CD4-positive, alpha-beta T cell (primary cell): ENCODE measurements at regions not wholly inside any gene's neighbourhood (a gene's known extent, or its start where the extent isn't known, plus 50 kb on each side); places are given as distances from the start of the nearest gene placed in this dataset.
"Not testable (repeated sequence)": the region's sequence is repeated elsewhere in the genome, so short reads cannot be mapped to it uniquely, and the experiment has no call there.

Experiments used
- ATAC-seq: fragments of 200-7000 bp; cut with Tn5 transposase; one replicate; pipeline ENCODE4 v1.10.0; 2022; ENCODE audit warnings: mild to moderate bottlenecking; ENCODE audit not compliant: poor library complexity
- CTCF ChIA-PET: fragments of 350-600 bp; sonication (Branson Sonifier 250); formaldehyde crosslinking; loops from one replicate; lab custom pipeline; 2021; ENCODE audit warnings: antibody characterized with exemption, inconsistent platforms; lab: Charles Lee
- POLR2A ChIA-PET: fragments of 350-600 bp; sonication (Branson Sonifier 250); formaldehyde crosslinking; loops from one replicate; lab custom pipeline; 2021; ENCODE audit warnings: antibody characterized with exemption, inconsistent platforms; lab: Charles Lee
- DNase-seq, 14 experiments: peaks; one replicate each; pipeline ENCODE4 v3.0.0-alpha.2; 2013 to 2020; ENCODE audit warnings: mixed read lengths in 2 of 14
- H3K27ac ChIP-seq, 2 donors: one replicate each; pipeline versions ENCODE4 v1.5.1 to v1.7.0; 2013; ENCODE audit warnings: low read length in 2 of 2, low read depth in 1 of 2, mild to moderate bottlenecking in 1 of 2
- H3K27me3 ChIP-seq, 2 experiments: 1 replicate in 1 of 2; 2 replicates in 1 of 2; pipeline versions ENCODE4 v1.6.1 to v1.7.0; 2013; ENCODE audit warnings: low read length in 2 of 2, control low read depth in 1 of 2, mild to moderate bottlenecking in 1 of 2, moderate library complexity in 1 of 2; ENCODE audit not compliant: insufficient read depth in 2 of 2, control insufficient read depth in 1 of 2
- H3K36me3 ChIP-seq: one replicate; pipeline ENCODE4 v1.6.1; 2013; ENCODE audit warnings: low read length, control low read depth; ENCODE audit not compliant: insufficient read depth
- H3K4me1 ChIP-seq: one replicate; pipeline ENCODE4 v1.6.1; 2013; ENCODE audit warnings: low read length, control low read depth; ENCODE audit not compliant: insufficient read depth
- H3K4me3 ChIP-seq: one replicate; pipeline ENCODE4 v1.5.1; 2013; ENCODE audit warnings: mild to moderate bottlenecking, low read length, moderate library complexity
- H3K9me3 ChIP-seq, 2 experiments: 1 replicate in 1 of 2; 2 replicates in 1 of 2; pipeline versions ENCODE4 v1.6.1 to v1.7.0; 2013; ENCODE audit warnings: low read length in 2 of 2, mild to moderate bottlenecking in 2 of 2, control low read depth in 1 of 2, moderate library complexity in 1 of 2; ENCODE audit not compliant: control insufficient read depth in 1 of 2, insufficient read depth in 1 of 2
- H3K27ac Mint-ChIP-seq: one replicate; pipeline ENCODE4 v1.8.0; 2020; ENCODE audit warnings: mixed read lengths
- H3K27me3 Mint-ChIP-seq: one replicate; pipeline ENCODE4 v1.8.0; 2021; ENCODE audit warnings: mixed read lengths
- H3K36me3 Mint-ChIP-seq: one replicate; pipeline ENCODE4 v1.8.0; 2021; ENCODE audit warnings: low read depth, mixed read lengths
- H3K4me1 Mint-ChIP-seq: one replicate; pipeline ENCODE4 v1.8.0; 2021; ENCODE audit warnings: low read depth, mixed read lengths
- H3K4me3 Mint-ChIP-seq: one replicate; pipeline ENCODE4 v1.8.0; 2020; ENCODE audit warnings: mild to moderate bottlenecking, mixed read lengths
- H3K9me3 Mint-ChIP-seq: one replicate; pipeline ENCODE4 v1.8.0; 2020; ENCODE audit warnings: mixed read lengths
- CTCF ChIP-seq: fragments of 200-600 bp; IDR thresholded peaks from one replicate; pipeline ENCODE4 v1.8.0; 2022; ENCODE audit warnings: antibody characterized with exemption, mild to moderate bottlenecking
- intact Hi-C, 2 experiments: fragments of 100-400 bp; cut with DNase I in 1 of 2; cut with micrococcal nuclease in 1 of 2; formaldehyde crosslinking; loops; one replicate each; pipeline versions ENCODE4 v1.15.1 to v1.9.0; 2023 to 2025; cut with DNase I, micrococcal nuclease

- Histone ChIP-seq H3K4me1 (no peaks in the 10 kb centered on the region), H3K4me3 (no peak overlapping the region), H3K9me3 (peaks cover 0 to 4% of the 10 kb centered on the region in 2 experiments), H3K27me3 (no peaks in the 10 kb centered on the region), H3K36me3 (no peaks in the 10 kb centered on the region), H3K27ac (no peak overlapping the region)
- no peaks in the 10 kb centered on the region for H3K36me3 Mint-ChIP-seq
- ChIA-PET CTCF (no interaction called here), POLR2A (no interaction called here)
- ATAC-seq, result no peak
- intact Hi-C loops, result no loop called here
- H3K27ac Mint-ChIP-seq, result no peak overlapping the region
- H3K9me3 Mint-ChIP-seq, result no peaks in the 10 kb centered on the region
- DNase-seq, result no peak
- no peak for TF ChIP-seq CTCF
- H3K4me3 Mint-ChIP-seq, result no peak overlapping the region
- H3K4me1 Mint-ChIP-seq, result no peaks in the 10 kb centered on the region
- H3K27me3 Mint-ChIP-seq, result no peaks in the 10 kb centered on the region
Measured at GRCh38 chr15:77895742-77896141, 181.8 kb downstream of the TBC1D2B start.

- not testable (repeated sequence) for H3K36me3 ChIP-seq, H3K4me1 ChIP-seq, ATAC-seq
Measured at GRCh38 chr15:77895145-77895544, 182.4 kb downstream of the TBC1D2B start.

GRCh38 chr15:77893671-77894640, 183.6 kb downstream of the TBC1D2B start:
- H3K27me3 Mint-ChIP-seq, CTCF ChIA-PET, H3K27ac ChIP-seq, H3K27me3 ChIP-seq, ATAC-seq, H3K36me3 Mint-ChIP-seq, intact Hi-C loops, H3K4me3 Mint-ChIP-seq, H3K9me3 Mint-ChIP-seq, DNase-seq, H3K4me3 ChIP-seq, H3K27ac Mint-ChIP-seq, H3K4me1 ChIP-seq, H3K36me3 ChIP-seq, H3K9me3 ChIP-seq, H3K4me1 Mint-ChIP-seq, POLR2A ChIA-PET: not testable (repeated sequence)

More at GRCh38 chr15:77895145-77895544, 182.4 kb downstream of the TBC1D2B start:
- H3K27ac ChIP-seq, H3K9me3 Mint-ChIP-seq, H3K4me3 ChIP-seq, H3K27me3 Mint-ChIP-seq, H3K27ac Mint-ChIP-seq, H3K4me1 Mint-ChIP-seq, intact Hi-C loops, DNase-seq, H3K9me3 ChIP-seq, H3K27me3 ChIP-seq, H3K36me3 Mint-ChIP-seq, H3K4me3 Mint-ChIP-seq, POLR2A ChIA-PET, CTCF ChIA-PET: not testable (repeated sequence)

- H3K4me3 Mint-ChIP-seq, DNase-seq, intact Hi-C loops, H3K9me3 ChIP-seq, H3K27me3 ChIP-seq, H3K36me3 Mint-ChIP-seq, POLR2A ChIA-PET, ATAC-seq, H3K27ac Mint-ChIP-seq, H3K4me1 Mint-ChIP-seq, H3K4me1 ChIP-seq, H3K36me3 ChIP-seq, H3K9me3 Mint-ChIP-seq, H3K4me3 ChIP-seq, H3K27me3 Mint-ChIP-seq, CTCF ChIA-PET, H3K27ac ChIP-seq: not testable (repeated sequence)
Measured at GRCh38 chr15:77893246-77893645, 184.3 kb downstream of the TBC1D2B start.
